GM23338 (cell line): ENCODE measurements at regions not wholly inside any gene's neighbourhood (a gene's known extent, or its start where the extent isn't known, plus 50 kb on each side); places are given as distances from the start of the nearest gene placed in this dataset.

Source experiments
- ATAC-seq: fragments of 200-7000 bp; cut with Tn5 transposase; 3 replicates; pipeline ENCODE4 v1.9.1; 2020
- DNase-seq: peaks from one replicate; pipeline ENCODE4 v3.0.0-alpha.2; 2015; ENCODE audit warnings: low spot score
- H2AFZ ChIP-seq: fragments of 200-600 bp; sonication (generic); 2 replicates; pipeline ENCODE4 v1.8.0; 2016; ENCODE audit warnings: antibody characterized with exemption, mild to moderate bottlenecking, moderate library complexity
- H3F3A ChIP-seq: fragments of 200-600 bp; sonication (generic); replicated peaks from 2 replicates; pipeline ENCODE4 v1.8.0; 2017; ENCODE audit warnings: antibody characterized with exemption, mixed run types, low read depth
- H3K27ac ChIP-seq: fragments of 200-600 bp; sonication (generic); 2 replicates; pipeline ENCODE4 v1.6.1; 2016; ENCODE audit warnings: low read depth
- H3K27me3 ChIP-seq: fragments of 200-600 bp; sonication (generic); 2 replicates; pipeline ENCODE4 v1.8.0; 2016; ENCODE audit warnings: mild to moderate bottlenecking, mixed run types, moderate library complexity; ENCODE audit not compliant: insufficient read depth
- H3K36me3 ChIP-seq: fragments of 200-600 bp; sonication (generic); 2 replicates; pipeline ENCODE4 v1.8.0; 2016; ENCODE audit warnings: mild to moderate bottlenecking; ENCODE audit not compliant: insufficient read depth
- H3K4me1 ChIP-seq: fragments of 200-600 bp; sonication (generic); 2 replicates; pipeline ENCODE4 v1.8.0; 2016; ENCODE audit warnings: mild to moderate bottlenecking, moderate library complexity; ENCODE audit not compliant: insufficient read depth
- H3K4me2 ChIP-seq: fragments of 200-600 bp; sonication (generic); 2 replicates; pipeline ENCODE4 v1.7.1; 2017; ENCODE audit warnings: mixed run types
- H3K4me3 ChIP-seq: fragments of 200-600 bp; sonication (generic); 2 replicates; pipeline ENCODE4 v1.6.1; 2016; ENCODE audit warnings: mixed run types
- H3K79me2 ChIP-seq: fragments of 200-600 bp; sonication (generic); replicated peaks from 2 replicates; pipeline ENCODE4 v1.8.0; 2017; ENCODE audit warnings: mild to moderate bottlenecking; ENCODE audit not compliant: insufficient read depth
- H3K9me2 ChIP-seq: fragments of 200-600 bp; sonication (generic); 2 replicates; pipeline ENCODE4 v1.8.0; 2017; ENCODE audit not compliant: insufficient read depth
- H4K20me1 ChIP-seq: fragments of 200-600 bp; sonication (generic); replicated peaks from 2 replicates; pipeline ENCODE4 v1.8.0; 2017; ENCODE audit warnings: mild to moderate bottlenecking; ENCODE audit not compliant: insufficient read depth
- H3K27ac Mint-ChIP-seq: 2 replicates; pipeline ENCODE4 v1.8.0; 2020; ENCODE audit warnings: inconsistent platforms, mild to moderate bottlenecking, moderate library complexity, mixed read lengths
- H3K27me3 Mint-ChIP-seq: 3 replicates; pipeline ENCODE4 v1.8.0; 2022; ENCODE audit warnings: low read depth, mild to moderate bottlenecking, moderate library complexity, mixed read lengths, inconsistent platforms; ENCODE audit not compliant: insufficient read depth, poor library complexity
- H3K36me3 Mint-ChIP-seq: 3 replicates; pipeline ENCODE4 v1.8.0; 2021; ENCODE audit warnings: low read depth, mild to moderate bottlenecking, inconsistent platforms, moderate library complexity, mixed read lengths
- H3K4me1 Mint-ChIP-seq: 3 replicates; pipeline ENCODE4 v1.8.0; 2020; ENCODE audit warnings: mild to moderate bottlenecking, inconsistent platforms, mixed read lengths
- H3K4me3 Mint-ChIP-seq: 3 replicates; pipeline ENCODE4 v1.8.0; 2021; ENCODE audit warnings: moderate library complexity, mild to moderate bottlenecking, inconsistent platforms, mixed read lengths
- H3K9me3 Mint-ChIP-seq: 3 replicates; pipeline ENCODE4 v1.8.0; 2020; ENCODE audit warnings: moderate library complexity, mild to moderate bottlenecking, inconsistent platforms, mixed read lengths
- CREB1 ChIP-seq: fragments of 250-450 bp; sonication (Bioruptor Pico); IDR thresholded peaks from 2 replicates; pipeline ENCODE4 v1.5.0; 2020; ENCODE audit warnings: low read depth, mild to moderate bottlenecking, moderate library complexity
- EZH2 ChIP-seq: fragments of 200-600 bp; sonication (generic); IDR thresholded peaks from one replicate; pipeline ENCODE4 v1.8.0; 2017; ENCODE audit warnings: antibody characterized with exemption, mild to moderate bottlenecking, low read depth; ENCODE audit not compliant: unreplicated experiment
- EZH2phosphoT487 ChIP-seq: fragments of 200-600 bp; sonication (generic); IDR thresholded peaks from one replicate; pipeline ENCODE4 v1.8.1; 2018; ENCODE audit warnings: antibody characterized with exemption; ENCODE audit not compliant: unreplicated experiment
- NANOG ChIP-seq: IDR thresholded peaks from 2 replicates; pipeline ENCODE4 v1.6.1; 2016; ENCODE audit warnings: antibody characterized with exemption, borderline replicate concordance
- STAT1 ChIP-seq: IDR thresholded peaks from one replicate; pipeline ENCODE4 v1.6.1; 2016; ENCODE audit warnings: antibody characterized with exemption; ENCODE audit not compliant: unreplicated experiment
- ZNF114 ChIP-seq: fragments of 250-450 bp; sonication (Bioruptor Pico); IDR thresholded peaks from 2 replicates; pipeline ENCODE4 v1.5.0; 2020; ENCODE audit warnings: mild to moderate bottlenecking, moderate library complexity
- ZNF331 ChIP-seq: fragments of 250-450 bp; sonication (Bioruptor Pico); IDR thresholded peaks from 2 replicates; pipeline ENCODE4 v1.5.0; 2020; ENCODE audit warnings: low read depth, mild to moderate bottlenecking, moderate library complexity
- TF ChIP-seq, protein P1 (sequence below), 2 experiments: fragments of 200-600 bp in 1 of 2; sonication (generic) in 1 of 2; conservative IDR thresholded peaks; 2 replicates each; pipeline versions ENCODE4 v1.5.1 to v1.6.1; 2016 to 2017; ENCODE audit warnings: antibody characterized with exemption in 2 of 2, low read depth in 2 of 2, mild to moderate bottlenecking in 2 of 2, moderate library complexity in 1 of 2
- TF ChIP-seq, protein P2 (sequence below): IDR thresholded peaks from one replicate; pipeline ENCODE4 v1.6.1; 2018; ENCODE audit warnings: antibody characterized with exemption; ENCODE audit not compliant: unreplicated experiment
- TF ChIP-seq, protein P3 (sequence below): fragments of 250-450 bp; sonication (Bioruptor Pico); IDR thresholded peaks from 2 replicates; pipeline ENCODE4 v1.5.0; 2020; ENCODE audit warnings: mild to moderate bottlenecking, moderate library complexity
- TF ChIP-seq, protein P4 (sequence below): IDR thresholded peaks from 2 replicates; pipeline ENCODE4 v1.6.1; 2016; ENCODE audit warnings: antibody characterized with exemption

DNA sequence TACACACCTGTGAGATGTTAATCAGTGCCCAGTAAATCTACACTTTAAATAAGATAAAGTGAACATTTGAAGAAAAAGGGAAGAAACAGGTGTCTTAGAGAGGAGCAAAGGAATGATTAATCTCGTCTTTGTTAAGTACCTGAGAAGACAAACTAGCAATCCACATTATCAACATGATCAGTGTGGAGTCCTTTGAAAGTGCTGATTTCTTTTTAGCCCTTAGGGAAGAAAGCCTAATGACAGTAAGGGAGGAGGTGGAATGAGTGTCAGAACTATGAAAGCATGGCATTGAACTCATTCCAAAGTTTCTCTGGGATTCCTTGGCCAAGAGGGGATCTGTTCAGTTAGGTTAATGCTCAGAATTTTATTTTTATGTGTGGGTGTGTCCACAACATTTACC, 1109.0 kb upstream of the ACO1 start (continued):
- TF ChIP-seq, protein P1, sequence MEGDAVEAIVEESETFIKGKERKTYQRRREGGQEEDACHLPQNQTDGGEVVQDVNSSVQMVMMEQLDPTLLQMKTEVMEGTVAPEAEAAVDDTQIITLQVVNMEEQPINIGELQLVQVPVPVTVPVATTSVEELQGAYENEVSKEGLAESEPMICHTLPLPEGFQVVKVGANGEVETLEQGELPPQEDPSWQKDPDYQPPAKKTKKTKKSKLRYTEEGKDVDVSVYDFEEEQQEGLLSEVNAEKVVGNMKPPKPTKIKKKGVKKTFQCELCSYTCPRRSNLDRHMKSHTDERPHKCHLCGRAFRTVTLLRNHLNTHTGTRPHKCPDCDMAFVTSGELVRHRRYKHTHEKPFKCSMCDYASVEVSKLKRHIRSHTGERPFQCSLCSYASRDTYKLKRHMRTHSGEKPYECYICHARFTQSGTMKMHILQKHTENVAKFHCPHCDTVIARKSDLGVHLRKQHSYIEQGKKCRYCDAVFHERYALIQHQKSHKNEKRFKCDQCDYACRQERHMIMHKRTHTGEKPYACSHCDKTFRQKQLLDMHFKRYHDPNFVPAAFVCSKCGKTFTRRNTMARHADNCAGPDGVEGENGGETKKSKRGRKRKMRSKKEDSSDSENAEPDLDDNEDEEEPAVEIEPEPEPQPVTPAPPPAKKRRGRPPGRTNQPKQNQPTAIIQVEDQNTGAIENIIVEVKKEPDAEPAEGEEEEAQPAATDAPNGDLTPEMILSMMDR (conservative IDR thresholded peaks at IDR 0.05; ENCODE audit: low read depth in 2 of 2): no peak
- TF ChIP-seq EZH2phosphoT487: no peak
- TF ChIP-seq NANOG: no peak
- TF ChIP-seq STAT1: no peak
- TF ChIP-seq EZH2: no peak

DNA sequence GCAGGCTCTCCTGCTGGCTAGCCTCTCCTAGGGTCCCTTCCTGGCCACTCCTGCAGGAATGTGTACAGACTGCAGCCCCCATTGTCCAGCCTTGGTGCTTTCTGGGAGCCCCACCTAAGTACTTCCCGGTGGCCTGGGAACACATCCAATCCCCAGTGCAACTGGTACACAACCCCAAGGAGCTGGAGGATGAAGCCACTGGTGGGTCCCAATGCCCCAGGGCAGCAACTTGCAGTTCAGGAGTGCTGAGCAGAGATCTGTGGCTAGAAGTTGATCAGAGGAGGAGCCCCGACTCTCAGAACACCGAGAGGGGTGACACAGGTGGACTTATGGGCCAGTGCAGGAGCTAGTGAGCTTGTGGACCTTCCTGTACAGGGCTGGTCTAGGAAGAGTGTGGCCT, 1093.7 kb upstream of the ACO1 start:
- Mint-ChIP-seq H3K4me3 (no peak overlapping the region), H3K9me3 (peaks cover 22% of the 10 kb centered on the region), H3K27ac (no peak overlapping the region), H3K36me3 (peaks cover 19% of the 10 kb centered on the region), H3K4me1 (no peaks in the 10 kb centered on the region), H3K27me3 (peaks cover 3% of the 10 kb centered on the region)
- no peaks in the 10 kb centered on the region for H3K4me1 ChIP-seq
- H2AFZ ChIP-seq: no peak overlapping the region
- no peak overlapping the region for H3K27ac ChIP-seq
- no peak for ATAC-seq
- H3K4me2 ChIP-seq: no peak overlapping the region
- H3K36me3 ChIP-seq: no peaks in the 10 kb centered on the region; the same call in 1 of the 2 replicates
- H3K79me2 ChIP-seq: no peaks in the 10 kb centered on the region
- H4K20me1 ChIP-seq: no peaks in the 10 kb centered on the region
- no peaks in the 10 kb centered on the region for H3F3A ChIP-seq
- H3K9me2 ChIP-seq: 0 out of 2 replicates have a peak, but pooled peaks cover 5% of the 10 kb centered on the region
- no peaks in the 10 kb centered on the region for H3K27me3 ChIP-seq
- H3K4me3 ChIP-seq: no peak overlapping the region
- DNase-seq: no peak
- no peak for TF ChIP-seq ZNF114 (CRISPR knock-in tag)
- TF ChIP-seq, protein P2, sequence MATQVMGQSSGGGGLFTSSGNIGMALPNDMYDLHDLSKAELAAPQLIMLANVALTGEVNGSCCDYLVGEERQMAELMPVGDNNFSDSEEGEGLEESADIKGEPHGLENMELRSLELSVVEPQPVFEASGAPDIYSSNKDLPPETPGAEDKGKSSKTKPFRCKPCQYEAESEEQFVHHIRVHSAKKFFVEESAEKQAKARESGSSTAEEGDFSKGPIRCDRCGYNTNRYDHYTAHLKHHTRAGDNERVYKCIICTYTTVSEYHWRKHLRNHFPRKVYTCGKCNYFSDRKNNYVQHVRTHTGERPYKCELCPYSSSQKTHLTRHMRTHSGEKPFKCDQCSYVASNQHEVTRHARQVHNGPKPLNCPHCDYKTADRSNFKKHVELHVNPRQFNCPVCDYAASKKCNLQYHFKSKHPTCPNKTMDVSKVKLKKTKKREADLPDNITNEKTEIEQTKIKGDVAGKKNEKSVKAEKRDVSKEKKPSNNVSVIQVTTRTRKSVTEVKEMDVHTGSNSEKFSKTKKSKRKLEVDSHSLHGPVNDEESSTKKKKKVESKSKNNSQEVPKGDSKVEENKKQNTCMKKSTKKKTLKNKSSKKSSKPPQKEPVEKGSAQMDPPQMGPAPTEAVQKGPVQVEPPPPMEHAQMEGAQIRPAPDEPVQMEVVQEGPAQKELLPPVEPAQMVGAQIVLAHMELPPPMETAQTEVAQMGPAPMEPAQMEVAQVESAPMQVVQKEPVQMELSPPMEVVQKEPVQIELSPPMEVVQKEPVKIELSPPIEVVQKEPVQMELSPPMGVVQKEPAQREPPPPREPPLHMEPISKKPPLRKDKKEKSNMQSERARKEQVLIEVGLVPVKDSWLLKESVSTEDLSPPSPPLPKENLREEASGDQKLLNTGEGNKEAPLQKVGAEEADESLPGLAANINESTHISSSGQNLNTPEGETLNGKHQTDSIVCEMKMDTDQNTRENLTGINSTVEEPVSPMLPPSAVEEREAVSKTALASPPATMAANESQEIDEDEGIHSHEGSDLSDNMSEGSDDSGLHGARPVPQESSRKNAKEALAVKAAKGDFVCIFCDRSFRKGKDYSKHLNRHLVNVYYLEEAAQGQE: no peak
- no peak for TF ChIP-seq CREB1
- no peak for TF ChIP-seq EZH2
- TF ChIP-seq EZH2phosphoT487: no peak
- TF ChIP-seq, protein P3, sequence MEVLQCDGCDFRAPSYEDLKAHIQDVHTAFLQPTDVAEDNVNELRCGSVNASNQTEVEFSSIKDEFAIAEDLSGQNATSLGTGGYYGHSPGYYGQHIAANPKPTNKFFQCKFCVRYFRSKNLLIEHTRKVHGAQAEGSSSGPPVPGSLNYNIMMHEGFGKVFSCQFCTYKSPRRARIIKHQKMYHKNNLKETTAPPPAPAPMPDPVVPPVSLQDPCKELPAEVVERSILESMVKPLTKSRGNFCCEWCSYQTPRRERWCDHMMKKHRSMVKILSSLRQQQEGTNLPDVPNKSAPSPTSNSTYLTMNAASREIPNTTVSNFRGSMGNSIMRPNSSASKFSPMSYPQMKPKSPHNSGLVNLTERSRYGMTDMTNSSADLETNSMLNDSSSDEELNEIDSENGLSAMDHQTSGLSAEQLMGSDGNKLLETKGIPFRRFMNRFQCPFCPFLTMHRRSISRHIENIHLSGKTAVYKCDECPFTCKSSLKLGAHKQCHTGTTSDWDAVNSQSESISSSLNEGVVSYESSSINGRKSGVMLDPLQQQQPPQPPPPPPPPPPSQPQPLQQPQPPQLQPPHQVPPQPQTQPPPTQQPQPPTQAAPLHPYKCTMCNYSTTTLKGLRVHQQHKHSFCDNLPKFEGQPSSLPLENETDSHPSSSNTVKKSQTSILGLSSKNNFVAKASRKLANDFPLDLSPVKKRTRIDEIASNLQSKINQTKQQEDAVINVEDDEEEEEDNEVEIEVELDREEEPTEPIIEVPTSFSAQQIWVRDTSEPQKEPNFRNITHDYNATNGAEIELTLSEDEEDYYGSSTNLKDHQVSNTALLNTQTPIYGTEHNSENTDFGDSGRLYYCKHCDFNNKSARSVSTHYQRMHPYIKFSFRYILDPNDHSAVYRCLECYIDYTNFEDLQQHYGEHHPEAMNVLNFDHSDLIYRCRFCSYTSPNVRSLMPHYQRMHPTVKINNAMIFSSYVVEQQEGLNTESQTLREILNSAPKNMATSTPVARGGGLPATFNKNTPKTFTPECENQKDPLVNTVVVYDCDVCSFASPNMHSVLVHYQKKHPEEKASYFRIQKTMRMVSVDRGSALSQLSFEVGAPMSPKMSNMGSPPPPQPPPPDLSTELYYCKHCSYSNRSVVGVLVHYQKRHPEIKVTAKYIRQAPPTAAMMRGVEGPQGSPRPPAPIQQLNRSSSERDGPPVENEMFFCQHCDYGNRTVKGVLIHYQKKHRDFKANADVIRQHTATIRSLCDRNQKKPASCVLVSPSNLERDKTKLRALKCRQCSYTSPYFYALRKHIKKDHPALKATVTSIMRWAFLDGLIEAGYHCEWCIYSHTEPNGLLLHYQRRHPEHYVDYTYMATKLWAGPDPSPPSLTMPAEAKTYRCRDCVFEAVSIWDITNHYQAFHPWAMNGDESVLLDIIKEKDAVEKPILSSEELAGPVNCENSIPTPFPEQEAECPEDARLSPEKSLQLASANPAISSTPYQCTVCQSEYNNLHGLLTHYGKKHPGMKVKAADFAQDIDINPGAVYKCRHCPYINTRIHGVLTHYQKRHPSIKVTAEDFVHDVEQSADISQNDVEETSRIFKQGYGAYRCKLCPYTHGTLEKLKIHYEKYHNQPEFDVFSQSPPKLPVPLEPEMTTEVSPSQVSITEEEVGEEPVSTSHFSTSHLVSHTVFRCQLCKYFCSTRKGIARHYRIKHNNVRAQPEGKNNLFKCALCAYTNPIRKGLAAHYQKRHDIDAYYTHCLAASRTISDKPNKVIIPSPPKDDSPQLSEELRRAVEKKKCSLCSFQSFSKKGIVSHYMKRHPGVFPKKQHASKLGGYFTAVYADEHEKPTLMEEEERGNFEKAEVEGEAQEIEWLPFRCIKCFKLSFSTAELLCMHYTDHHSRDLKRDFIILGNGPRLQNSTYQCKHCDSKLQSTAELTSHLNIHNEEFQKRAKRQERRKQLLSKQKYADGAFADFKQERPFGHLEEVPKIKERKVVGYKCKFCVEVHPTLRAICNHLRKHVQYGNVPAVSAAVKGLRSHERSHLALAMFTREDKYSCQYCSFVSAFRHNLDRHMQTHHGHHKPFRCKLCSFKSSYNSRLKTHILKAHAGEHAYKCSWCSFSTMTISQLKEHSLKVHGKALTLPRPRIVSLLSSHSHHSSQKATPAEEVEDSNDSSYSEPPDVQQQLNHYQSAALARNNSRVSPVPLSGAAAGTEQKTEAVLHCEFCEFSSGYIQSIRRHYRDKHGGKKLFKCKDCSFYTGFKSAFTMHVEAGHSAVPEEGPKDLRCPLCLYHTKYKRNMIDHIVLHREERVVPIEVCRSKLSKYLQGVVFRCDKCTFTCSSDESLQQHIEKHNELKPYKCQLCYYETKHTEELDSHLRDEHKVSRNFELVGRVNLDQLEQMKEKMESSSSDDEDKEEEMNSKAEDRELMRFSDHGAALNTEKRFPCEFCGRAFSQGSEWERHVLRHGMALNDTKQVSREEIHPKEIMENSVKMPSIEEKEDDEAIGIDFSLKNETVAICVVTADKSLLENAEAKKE (CRISPR knock-in tag): no peak
- no peak for TF ChIP-seq STAT1
- TF ChIP-seq, protein P4, sequence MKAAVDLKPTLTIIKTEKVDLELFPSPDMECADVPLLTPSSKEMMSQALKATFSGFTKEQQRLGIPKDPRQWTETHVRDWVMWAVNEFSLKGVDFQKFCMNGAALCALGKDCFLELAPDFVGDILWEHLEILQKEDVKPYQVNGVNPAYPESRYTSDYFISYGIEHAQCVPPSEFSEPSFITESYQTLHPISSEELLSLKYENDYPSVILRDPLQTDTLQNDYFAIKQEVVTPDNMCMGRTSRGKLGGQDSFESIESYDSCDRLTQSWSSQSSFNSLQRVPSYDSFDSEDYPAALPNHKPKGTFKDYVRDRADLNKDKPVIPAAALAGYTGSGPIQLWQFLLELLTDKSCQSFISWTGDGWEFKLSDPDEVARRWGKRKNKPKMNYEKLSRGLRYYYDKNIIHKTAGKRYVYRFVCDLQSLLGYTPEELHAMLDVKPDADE: no peak
- no peak for TF ChIP-seq ZNF331
